NCI-H1417 (cell line): ENCODE measurements at regions not wholly inside any gene's neighbourhood (a gene's known extent, or its start where the extent isn't known, plus 50 kb on each side); places are given as distances from the start of the nearest gene placed in this dataset.
"Not testable (repeated sequence)": the region's sequence is repeated elsewhere in the genome, so short reads cannot be mapped to it uniquely, and the experiment has no call there.

Experiments
- DNase-seq, 3 experiments: peaks; one replicate each; lab custom pipeline; 2025; lab: John Stamatoyannopoulos, UW

DNA sequence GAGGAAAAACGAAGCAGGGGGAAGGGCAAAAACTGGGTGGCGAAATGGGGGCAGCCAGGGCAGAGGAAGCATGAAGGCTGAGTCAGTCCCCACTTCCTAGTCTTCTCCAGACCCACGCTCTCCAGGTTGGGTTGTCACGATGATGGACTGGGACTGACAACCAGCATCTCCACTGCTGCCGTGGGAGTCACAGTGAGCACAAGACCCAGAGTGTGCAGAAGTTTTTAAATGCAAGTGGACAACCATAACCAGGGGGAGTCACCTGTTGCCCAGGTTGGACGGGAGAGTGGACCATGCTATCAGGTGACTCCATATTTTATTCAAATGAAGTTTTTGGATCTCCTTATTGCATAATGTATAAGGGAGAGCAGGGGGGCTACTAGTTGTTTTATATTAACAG, 511.4 kb upstream of the ZFP42 start:
- DNase-seq, result no peak

DNA sequence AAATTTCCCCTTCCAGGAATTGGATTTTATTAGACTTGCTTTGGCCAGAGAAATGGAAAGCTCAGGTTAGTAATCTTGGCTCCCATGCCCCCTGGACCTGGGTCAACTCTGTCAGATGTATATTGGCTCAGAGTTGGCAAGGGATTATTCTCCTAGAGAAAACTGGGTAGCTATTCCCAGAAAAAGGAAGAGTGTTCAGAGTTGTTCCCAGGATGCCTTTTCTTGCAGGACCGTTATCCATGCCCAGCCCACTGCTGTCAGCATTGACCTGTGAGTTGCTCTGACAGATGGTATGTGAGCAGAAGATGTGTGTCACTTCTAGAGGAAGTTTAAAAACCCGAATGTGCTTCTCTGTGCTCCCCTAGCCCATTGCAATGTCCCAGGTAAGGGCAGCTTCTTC, 509.9 kb upstream of the ZFP42 start:
- DNase-seq, result no peak

DNA sequence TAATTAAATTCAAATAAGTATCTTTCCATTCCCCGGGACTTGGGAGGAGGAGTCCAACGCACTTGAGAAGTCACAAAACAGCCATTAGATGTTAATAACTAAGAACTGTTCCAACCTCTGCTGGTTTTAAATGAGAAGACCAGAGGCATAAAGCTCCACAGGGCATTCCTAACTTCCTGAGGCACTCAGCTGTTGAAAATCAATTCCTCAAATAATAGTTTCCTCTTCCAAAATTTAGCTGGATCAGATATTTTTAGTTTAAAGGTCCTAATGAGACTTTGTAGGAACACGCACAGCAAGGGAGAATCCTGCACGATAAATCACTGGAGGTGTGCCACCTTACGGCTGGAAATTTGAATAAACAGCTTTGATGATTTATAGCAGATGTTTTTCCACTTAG, 504.3 kb upstream of the ZFP42 start:
- DNase-seq, result no peak

DNA sequence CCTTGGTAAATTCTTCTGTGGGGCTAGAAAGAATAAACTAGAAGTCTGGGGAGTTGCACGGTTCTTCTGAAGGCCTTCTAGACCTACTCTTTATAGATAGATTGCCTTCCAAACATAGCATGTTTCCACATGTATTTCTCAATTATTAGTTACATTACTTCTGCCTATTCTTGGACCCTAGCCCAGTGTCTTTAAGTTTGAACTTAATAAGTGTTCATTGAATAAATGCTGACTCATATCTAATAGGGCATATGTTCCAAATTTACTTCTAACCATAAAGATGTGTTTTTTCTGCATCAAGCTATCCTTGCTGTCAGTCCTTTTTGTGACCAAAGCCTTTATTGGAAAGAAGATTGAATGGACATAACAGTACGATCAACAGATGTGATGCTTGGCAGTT, 503.6 kb upstream of the ZFP42 start:
- DNase-seq, result no peak

DNA sequence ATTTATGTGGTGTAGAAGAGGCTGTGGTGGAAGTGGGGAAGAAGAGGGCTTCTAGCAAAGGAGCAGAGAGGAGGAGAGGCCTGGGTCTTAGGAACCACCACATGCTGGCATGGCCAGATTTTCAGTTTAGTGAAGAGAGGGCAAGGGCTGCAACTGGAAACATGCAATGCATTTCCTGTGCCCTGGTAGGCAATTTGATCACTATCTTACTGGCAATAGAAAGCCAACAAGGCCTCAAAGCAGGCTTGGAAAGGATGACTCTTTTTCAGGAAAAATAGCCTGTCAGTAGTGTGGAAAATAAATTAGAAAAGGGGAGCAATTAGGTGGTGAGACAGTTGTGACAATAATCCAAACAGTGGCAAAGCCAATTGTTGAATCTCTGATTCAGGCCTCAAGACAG, 501.9 kb upstream of the ZFP42 start:
- DNase-seq, result no peak

DNA sequence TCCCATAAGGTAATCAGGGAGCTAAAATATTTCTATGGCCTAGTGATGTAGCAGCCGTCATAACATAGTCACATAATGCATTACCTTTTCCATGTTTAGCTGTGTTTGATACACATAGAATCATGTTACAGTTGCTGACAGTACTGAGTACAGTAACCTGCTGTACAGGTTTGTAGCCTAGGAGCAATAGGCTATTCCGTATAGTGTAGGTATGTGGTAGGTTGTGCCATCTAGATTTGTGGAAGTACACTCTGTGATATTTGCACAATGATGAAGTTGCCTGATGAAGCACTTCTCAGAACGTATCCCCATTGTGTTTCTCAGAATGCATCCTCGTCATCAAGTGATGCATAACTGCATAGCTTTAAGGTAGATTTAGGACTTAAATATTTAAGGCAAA, 495.6 kb upstream of the ZFP42 start:
- no peak for DNase-seq

DNA sequence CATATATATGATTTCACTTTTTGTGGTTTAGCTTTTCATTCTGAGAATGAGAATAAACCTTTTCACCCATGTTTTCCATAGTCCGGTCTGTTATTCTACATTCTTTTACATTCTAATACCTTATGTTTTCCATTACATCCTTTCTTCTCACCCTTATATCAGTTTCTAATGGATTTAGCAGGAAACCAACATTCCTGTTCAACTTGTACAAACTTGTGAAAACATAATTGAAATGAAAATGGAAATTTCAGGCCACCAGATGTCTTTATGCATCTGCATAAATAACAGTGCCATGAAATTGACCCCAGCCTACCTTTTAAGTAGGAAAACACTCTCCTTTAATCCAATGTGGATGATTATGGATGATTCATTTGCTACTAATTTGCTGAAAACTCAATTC, 494.8 kb upstream of the ZFP42 start:
- DNase-seq, result no peak

DNA sequence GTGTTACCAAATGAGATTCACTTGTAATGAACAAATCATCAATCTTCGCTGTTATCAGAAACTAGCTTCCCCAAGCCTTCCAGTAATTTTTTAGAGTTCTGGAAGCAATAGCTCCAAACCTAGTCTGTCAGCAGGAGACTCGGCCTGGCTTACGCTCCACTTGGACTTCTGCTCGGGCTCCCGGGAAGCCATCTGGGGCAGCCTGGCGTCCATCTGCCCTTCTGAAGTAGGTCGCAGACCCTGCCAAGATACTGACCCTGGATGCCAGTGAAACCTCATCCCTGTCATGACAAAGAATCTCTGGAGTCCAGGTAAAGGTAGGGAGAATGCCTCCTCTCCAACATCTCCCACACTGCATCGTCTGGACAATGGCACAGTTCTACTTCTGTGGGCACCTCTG, 493.8 kb upstream of the ZFP42 start:
- DNase-seq, result no peak

DNA sequence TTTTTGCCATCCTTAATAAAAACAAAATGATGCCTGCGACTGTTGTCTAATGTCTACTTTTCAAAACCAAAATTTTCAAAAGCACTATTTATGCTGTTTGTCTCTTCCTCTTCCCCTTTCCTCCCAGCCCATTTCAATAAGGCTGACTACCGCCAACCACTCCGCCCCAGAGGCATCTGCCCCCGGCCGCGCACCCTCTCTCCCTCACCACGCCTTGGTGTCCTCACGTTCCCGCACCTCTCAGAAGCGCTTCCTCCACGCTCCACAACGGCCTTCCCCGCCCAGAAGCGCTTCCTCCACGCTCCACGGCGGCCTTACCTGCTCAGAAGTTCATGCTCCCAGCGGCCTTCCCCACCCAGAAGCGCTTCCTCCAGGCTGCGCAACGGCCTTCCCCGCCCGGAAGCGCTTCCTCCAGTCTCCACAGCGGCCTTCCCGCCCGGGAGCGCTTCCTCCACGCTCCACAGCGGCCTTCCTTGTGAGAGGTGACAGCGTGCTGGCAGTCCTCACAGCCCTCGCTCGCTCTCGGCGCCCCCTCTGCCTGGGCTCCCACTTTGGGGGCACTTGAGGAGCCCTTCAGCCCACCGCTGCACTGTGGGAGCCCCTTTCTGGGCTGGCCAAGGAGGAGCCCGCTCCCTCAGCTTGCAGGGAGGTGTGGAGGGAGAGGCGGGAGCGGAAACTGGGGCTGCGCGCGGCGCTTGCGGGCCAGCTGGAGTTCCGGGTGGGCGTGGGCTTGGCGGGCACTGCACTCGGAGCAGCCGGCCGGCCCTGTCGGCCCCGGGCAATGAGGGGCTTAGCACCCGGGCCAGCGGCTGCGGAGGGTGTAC, 490.4 kb upstream of the ZFP42 start:
- no peak for DNase-seq

DNA sequence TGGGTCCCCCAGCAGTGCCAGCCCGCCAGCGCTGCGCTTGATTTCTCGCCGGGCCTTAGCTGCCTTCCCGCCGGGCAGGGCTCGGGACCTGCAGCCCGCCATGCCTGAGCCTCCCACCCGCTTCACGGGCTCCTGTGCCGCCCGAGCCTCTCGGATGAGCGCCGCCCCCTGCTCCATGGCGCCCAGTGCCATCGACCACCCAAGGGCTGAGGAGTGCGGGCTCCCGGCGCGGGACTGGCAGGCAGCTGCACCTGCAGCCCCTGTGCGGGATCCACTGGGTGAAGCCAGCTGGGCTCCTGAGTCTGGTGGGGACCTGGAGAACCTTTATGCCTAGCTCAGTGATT, 489.8 kb upstream of the ZFP42 start:
- DNase-seq, result not testable (repeated sequence)

DNA sequence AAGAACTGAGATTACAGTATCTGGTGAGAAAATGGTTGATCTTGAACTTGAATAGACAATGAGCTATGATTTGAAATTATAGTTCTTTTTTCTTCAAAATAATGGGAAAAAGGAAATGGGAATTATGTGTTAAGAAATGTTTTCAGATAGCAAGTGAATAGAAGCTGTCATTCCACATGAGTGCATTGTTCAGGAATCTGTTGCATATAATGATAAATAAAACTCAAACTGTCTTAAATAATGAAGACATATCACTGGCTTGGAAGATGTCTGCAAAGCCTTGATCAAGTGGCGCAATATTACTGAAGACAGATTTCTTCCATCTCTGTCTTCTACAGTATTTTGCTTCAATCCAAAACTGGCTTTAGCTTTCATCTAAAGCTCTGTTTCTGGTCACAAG, 479.3 kb upstream of the ZFP42 start:
- no peak for DNase-seq

DNA sequence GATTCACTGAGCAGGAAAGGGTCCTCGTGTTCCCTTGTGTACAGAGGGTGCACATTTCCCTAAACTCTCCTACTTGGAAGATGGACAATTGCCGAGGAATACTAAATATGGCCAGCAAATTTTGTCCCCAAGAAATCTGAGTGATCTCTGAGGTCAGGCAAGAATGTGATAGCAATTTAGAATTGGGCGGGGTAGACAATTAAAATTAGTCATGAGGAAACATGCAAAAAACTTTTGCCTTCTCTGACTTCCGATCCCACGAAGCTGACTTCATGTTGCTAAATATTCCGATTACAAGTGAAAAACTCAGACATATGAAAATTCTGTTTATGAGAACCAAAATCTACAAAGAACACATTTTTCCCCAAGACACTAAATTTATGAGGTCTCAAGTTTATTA, 453.9 kb upstream of the ZFP42 start:
- no peak for DNase-seq

DNA sequence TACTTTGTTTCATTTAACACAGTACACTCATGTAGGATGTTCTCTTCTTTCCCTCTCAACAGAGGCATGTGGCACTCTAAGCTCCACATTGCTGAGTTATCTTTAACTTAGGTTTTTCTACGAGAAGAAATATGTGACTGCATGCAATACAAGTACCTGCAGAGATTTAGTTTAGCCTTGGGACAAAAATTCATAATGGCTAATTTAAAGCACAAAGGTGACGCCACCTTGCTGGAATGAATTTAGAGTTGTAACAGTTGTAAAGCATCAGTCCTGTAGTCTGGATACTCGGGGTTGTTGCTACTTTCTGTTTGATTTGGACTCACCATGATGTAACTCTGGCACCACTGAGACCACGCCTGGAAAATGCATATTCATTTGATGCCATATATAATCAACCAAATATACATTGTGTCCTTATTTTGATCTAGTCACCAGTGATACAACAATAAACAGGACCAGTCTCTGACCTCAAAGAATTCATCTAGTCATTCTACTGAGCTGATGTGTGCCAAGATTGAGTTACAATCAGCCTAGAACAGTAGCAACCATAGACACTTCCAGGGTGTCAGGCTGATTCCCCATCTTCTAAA, 451.0 kb upstream of the ZFP42 start:
- no peak for DNase-seq

DNA sequence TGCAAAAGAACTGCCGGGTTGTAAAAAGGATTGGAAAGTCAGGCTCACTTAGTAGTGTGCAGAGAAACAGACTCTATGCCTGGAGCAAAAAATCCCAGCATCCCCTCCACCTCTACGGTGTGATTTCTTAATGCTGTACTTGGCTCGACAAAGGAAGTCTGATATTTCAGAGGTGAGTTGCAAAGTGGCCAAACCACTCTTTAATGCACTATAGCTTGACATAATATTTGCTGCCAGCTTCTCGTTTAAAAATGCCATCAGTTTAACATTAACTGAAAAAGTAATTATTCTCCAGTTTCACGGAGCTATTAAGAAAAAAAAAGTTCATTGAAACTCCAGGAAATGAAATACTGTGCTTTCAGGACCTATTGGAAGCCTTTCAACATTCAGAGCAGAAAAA, 448.3 kb upstream of the ZFP42 start:
- DNase-seq, result no peak

DNA sequence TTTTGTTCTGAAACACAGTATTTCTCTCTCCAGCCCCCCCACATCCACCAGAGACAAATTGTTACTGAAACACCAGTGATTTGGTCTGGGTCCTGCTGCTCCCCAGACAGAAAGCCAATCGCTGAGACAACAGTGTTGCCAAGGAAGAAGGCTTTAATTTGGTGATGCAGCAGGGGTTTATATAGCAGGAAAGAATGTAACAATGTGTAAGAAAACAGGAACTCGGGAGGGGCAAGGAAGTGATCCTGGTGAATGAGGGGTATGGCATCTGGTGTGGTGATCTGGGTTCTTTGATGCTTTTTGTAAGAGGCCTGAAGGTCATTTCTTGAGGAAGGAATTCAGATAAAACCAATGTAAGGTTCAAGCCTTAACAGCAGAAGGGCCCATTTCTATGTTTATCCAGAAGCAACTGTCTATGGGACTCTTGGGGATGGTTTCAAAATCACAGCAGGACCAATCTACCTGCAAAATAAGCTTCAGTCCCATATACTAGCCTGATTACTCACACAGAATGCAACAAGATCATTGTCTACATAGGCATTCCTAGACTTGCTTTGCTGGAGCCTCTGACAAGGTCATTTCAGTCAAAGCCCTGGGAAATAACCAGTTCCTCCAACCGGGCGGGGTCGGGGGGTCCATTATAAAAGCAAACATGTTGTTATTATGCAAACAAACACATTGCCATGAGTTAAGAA, 445.2 kb upstream of the ZFP42 start:
- DNase-seq, result no peak

DNA sequence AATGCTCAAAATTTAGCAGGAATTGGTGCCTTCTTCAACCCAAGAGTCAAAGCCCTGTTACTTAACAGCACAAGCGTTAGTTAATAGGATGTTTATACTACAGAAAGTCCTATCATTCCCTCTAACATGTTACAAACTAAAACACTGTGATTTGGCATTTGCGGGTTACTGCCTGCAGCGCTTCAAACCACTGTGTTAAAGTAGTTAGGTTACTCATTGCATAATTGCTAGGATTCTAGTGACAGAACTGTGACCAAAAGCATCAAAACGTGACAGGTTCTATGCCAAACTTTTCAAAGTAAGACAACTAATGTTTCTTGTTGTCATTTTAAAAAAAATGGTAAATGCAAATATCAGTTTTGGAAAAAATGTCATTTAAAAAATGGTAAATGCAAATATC, 442.8 kb upstream of the ZFP42 start:
- no peak for DNase-seq

DNA sequence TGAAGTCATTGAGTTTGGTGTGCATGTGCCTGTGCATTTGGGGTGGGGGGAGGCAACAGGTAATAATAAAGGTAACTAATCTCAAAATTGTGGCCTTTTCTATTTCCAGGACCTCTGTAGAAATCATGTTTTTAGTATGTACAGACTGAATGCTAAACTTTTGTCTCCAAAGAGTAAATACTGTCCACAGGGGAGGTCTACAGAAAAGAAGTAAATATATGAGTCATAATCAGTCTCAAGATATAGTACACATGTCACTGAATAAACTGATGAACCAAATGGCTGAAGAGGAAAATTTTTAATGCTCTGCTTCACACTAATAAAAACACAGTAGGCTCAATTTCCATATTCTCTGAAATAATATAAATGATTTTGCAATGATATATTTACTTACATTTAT, 440.4 kb upstream of the ZFP42 start:
- DNase-seq, result no peak

DNA sequence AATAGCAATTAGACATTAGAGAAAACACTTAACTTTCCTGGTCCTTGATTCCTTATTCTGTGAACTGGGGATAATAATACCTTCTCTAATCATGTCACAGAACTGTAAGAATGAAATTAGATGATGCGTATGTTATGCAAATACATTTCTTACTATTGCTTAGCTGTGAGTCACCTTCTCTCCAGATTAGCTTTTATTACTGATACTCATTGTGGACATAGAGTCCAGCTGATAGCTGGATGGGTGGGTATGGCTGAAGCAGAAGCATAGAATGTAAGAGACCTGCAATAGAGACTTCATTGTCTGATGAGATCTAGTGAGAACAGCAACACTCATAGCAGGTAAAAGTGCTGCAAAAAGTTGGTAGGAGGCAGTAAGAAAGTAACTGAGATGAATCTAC, 437.2 kb upstream of the ZFP42 start:
- no peak for DNase-seq

DNA sequence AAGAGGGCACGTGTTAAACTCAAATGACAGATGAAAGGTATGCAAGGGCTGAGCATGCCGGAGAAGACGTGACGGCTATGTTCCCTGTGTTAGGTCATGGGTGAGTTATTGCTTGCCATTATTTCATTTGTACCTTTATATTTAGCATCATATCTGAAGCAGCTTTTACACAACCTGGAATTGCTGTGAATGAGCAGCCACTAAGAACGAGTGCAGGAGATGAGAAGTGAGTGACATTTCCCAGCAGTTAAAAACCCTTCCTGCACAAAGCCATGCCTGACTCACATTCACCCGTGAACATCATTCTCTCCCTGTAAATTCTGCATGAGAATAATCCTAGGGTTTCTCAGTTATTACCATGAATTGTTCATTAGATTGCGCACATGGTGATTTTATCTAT, 433.2 kb upstream of the ZFP42 start:
- no peak for DNase-seq

DNA sequence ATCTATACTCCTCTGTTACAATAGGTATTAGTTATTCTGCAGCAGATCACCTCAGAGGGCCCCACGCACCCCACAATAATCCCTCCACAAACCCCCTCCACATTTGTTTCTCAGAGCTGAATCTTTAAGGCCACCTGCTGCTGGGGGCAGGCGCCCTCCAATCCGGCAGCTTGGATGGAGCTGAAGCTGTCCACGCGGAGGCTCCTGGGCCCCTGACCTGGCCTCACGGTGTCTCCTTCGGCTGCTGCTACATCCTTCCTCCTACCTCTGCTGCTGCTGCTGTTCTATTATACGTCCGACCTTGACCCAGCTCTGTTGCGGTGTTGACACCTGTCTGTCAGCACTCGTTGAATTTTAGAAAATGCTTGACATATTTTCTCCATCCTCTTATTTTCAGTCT, 430.2 kb upstream of the ZFP42 start:
- DNase-seq, result peak in 1 of 3 experiments; percentile 4

DNA sequence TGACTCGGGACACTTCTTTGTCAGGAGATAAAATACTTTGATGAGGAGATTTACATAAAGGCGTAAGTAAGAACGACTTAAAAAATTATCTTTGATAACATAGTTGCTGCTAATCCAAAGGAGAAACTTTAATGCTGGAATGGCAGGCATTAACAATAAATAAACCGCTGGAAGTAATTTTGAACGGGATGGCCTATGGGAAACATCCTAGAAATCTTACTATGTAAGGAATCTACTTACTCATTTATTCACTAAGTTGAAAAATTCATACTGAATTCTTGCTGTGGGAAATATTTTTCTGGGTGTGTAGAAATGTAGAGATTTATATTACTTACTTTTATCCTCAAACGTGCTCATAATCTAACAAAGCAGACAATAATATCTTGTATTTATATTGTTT, 425.7 kb upstream of the ZFP42 start:
- DNase-seq, result no peak

DNA sequence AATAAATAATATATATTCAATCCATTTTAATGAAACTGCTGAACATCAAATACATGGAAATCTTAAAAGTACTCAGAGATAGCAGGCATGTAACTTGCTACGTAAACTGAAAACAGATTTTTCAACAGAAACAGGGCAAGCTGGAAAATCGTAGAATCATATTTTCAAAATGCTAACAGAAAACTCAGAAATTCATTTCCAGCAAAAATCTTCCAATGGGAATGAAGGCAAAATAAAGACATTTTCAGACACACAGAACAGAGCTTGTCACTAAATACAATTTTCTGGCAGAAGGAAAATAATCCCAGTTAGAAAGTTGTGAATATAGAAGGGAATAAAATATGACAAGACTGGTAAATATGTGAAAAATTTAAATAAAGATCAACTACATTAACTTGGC, 419.9 kb upstream of the ZFP42 start:
- no peak for DNase-seq

DNA sequence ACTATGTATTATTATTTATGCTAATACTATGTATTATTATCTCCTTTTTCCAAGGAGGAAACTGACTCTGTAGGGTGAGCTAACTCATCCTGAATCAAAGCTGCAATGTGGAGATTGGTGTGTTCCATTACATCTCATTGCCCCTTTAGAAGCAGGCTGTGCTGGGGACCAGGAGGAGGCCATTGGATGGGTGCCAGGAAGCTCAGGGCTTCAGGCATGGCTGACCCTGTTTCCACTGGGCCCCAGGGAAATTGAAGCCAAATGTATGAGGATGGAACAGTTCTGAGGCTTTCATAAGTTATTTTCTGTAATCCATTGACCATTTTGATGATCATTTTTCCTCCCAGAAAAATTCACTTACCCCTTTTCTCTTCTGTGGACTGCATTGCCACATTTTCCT, 418.8 kb upstream of the ZFP42 start:
- peak in 1 of 3 experiments; percentile 1 for DNase-seq
